ENCODE measurements at regions not wholly inside any gene's neighbourhood (a gene's known extent, or its start where the extent isn't known, plus 50 kb on each side); places are given as distances from the start of the nearest gene placed in this dataset.

DNA sequence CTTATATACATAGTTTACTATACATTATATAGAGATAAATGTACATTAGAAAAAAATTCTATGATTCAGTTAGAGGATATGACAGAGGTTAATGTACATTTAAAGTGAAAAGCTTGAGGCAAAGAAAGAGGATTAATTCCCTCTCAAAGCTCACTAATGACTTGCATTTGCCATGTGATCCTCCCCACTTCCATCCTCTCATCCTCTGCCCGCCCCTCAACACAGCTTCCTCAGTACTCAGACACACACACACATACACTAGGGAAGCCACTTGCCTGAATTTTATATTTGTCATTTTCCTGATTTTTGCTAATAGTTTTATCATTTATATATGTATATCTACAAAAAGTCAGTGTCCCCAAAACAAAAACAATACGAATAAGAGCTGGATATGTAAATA, 764.5 kb downstream of the EFNA5 start:
- TF ChIP-seq, protein P1, sequence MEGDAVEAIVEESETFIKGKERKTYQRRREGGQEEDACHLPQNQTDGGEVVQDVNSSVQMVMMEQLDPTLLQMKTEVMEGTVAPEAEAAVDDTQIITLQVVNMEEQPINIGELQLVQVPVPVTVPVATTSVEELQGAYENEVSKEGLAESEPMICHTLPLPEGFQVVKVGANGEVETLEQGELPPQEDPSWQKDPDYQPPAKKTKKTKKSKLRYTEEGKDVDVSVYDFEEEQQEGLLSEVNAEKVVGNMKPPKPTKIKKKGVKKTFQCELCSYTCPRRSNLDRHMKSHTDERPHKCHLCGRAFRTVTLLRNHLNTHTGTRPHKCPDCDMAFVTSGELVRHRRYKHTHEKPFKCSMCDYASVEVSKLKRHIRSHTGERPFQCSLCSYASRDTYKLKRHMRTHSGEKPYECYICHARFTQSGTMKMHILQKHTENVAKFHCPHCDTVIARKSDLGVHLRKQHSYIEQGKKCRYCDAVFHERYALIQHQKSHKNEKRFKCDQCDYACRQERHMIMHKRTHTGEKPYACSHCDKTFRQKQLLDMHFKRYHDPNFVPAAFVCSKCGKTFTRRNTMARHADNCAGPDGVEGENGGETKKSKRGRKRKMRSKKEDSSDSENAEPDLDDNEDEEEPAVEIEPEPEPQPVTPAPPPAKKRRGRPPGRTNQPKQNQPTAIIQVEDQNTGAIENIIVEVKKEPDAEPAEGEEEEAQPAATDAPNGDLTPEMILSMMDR (optimal IDR thresholded peaks at IDR 0.05 in 1 of 3, IDR thresholded peaks at IDR 0.05 in 1 of 3, conservative IDR thresholded peaks at IDR 0.05 in 1 of 3; ENCODE audit: extremely low read depth in 1 of 3, insufficient read depth in 2 of 3, low read length in 3 of 3): no peak
- TF ChIP-seq EZH2 (IDR thresholded peaks at IDR 0.05; ENCODE audit: low read length): no peak
